ENCODE measurements at regions not wholly inside any gene's neighbourhood (a gene's known extent, or its start where the extent isn't known, plus 50 kb on each side); places are given as distances from the start of the nearest gene placed in this dataset.

DNA sequence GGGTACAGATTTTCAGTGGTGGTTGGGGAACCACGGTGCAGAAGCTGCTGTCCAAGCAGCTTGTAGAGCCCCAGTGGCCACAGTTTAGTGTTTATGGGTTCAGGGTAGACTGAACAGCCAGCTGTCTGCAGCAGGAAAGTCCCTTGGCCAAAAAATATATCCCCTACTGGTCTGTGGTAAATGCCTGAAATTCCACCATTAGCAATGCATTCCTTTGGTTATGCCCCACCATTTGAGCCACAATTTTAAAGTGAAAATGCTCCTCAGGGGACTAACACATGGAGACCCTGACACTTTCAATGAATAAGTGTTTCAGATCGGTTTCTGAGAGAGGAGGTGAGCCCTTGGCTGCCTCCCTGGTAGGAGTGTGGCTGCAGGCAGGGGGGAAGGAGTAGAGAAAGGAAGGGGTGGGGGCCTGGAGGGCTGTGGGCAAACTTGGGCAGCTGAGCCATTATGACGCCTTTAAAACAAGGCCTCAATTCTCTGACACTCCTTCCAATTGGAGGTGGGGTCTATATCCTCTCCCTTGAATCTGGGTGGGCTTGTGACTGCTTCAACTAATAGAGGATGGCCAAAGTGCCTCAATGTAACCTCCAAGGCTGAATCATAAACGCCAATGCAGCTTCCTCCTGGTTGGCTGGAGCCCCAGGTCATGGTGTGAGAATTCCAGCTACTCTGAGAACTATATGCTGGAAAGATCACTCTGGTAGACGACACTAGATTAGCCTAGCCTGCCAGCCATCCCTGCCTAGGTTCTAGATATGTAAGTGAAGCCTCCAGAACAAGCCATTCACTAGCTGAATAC is 75.8 kb upstream of the ATP6AP2 start:
- ChIA-PET POLR2A (interaction anchor here (0.6 kb wide), 1 partner anchor 1706 kb away, joined by 3 read pairs; no protein-coding TSS in a partner anchor), CTCF (interaction anchor here (2.5 kb wide), 1 partner anchor 39 kb away, joined by 13 read pairs; no protein-coding TSS in a partner anchor)
- peak; percentile 80 for DNase-seq (ENCODE audit: low read depth, low spot score)
- H3K4me3 ChIP-seq (ENCODE audit: low read depth, low read length), result no peak overlapping the region
- no peak for TF ChIP-seq CTCF (IDR thresholded peaks at IDR 0.05; ENCODE audit: insufficient read depth, low read length, missing control alignments)

DNA sequence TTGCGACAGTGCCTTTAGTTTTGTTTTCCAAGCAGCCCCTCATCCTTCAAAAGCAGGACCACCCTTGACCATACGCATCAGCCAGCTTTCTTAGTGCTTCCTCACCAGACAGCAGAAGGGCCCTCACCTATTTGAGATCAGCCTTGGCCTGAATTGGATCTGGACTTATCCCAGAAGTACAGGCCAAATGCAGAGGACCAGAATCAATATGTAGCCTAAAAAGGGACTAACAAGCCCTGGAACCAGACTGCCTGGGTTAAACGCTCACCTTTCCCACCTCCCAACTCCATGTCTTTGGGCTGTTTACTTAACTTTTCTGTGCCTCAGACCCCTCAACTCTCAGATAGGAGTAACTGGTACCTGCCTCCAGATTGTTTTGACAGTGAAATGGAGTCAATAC is 77.7 kb upstream of the ATP6AP2 start:
- no peak for DNase-seq (ENCODE audit: low read depth, low spot score)
- CTCF ChIA-PET, result no interaction called here
- POLR2A ChIA-PET, result no interaction called here
- no peak overlapping the region for H3K4me3 ChIP-seq (ENCODE audit: low read depth, low read length)
- no peak for TF ChIP-seq CTCF (IDR thresholded peaks at IDR 0.05; ENCODE audit: insufficient read depth, low read length, missing control alignments)

GRCh38 chrX:40502688-40503087 is 78.1 kb upstream of the ATP6AP2 start:
- ChIA-PET CTCF (no interaction called here), POLR2A (no interaction called here)
- TF ChIP-seq CTCF (IDR thresholded peaks at IDR 0.05; ENCODE audit: insufficient read depth, low read length, missing control alignments), result no peak
- no peak overlapping the region for H3K4me3 ChIP-seq (ENCODE audit: low read depth, low read length)
- no peak for DNase-seq (ENCODE audit: low read depth, low spot score)

- no peak for TF ChIP-seq CTCF (IDR thresholded peaks at IDR 0.05; ENCODE audit: insufficient read depth, low read length, missing control alignments)
- CTCF ChIA-PET, result no interaction called here
- POLR2A ChIA-PET, result no interaction called here
- H3K4me3 ChIP-seq (ENCODE audit: low read depth, low read length), result no peak overlapping the region
- DNase-seq (ENCODE audit: low read depth, low spot score), result no peak
These were observed 79.5 kb upstream of the ATP6AP2 start for GRCh38 chrX:40501164-40501855.

GRCh38 chrX:40496728-40497127 is 84.0 kb upstream of the ATP6AP2 start:
- H3K4me3 ChIP-seq (ENCODE audit: low read depth, low read length), result no peak overlapping the region
- POLR2A ChIA-PET, result no interaction called here
- CTCF ChIA-PET, result no interaction called here
- DNase-seq (ENCODE audit: low read depth, low spot score), result no peak
- TF ChIP-seq CTCF (IDR thresholded peaks at IDR 0.05; ENCODE audit: insufficient read depth, low read length, missing control alignments), result no peak

- H3K4me3 ChIP-seq (ENCODE audit: low read depth, low read length), result no peak overlapping the region
- ChIA-PET POLR2A (no interaction called here), CTCF (no interaction called here)
- TF ChIP-seq CTCF (IDR thresholded peaks at IDR 0.05; ENCODE audit: insufficient read depth, low read length, missing control alignments), result no peak
- no peak for DNase-seq (ENCODE audit: low read depth, low spot score)
These were observed 85.1 kb upstream of the ATP6AP2 start for GRCh38 chrX:40495659-40496058.
